ENCODE measurements at regions not wholly inside any gene's neighbourhood (a gene's known extent, or its start where the extent isn't known, plus 50 kb on each side); places are given as distances from the start of the nearest gene placed in this dataset.

DNA sequence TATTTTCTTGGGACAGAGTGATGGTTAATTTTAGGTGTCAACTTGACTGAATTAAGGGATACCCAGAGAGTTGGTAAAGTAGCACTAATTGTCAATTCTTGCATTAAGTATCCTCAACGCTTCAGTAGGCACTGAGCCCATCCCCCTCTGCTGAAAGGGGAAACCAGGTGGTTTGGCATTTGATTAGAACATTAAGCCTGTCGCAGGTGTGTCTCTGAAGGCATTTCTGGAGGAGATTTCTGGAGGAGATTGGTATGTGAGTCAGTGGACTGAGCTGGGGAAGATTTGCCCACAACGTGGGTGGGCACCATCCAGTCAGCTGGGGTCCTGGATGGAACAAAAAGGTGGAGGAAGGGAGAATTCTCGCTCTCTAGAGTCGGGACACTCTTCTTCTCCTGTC, 119.8 kb downstream of the RFX6 start:
- TF ChIP-seq, protein P1, sequence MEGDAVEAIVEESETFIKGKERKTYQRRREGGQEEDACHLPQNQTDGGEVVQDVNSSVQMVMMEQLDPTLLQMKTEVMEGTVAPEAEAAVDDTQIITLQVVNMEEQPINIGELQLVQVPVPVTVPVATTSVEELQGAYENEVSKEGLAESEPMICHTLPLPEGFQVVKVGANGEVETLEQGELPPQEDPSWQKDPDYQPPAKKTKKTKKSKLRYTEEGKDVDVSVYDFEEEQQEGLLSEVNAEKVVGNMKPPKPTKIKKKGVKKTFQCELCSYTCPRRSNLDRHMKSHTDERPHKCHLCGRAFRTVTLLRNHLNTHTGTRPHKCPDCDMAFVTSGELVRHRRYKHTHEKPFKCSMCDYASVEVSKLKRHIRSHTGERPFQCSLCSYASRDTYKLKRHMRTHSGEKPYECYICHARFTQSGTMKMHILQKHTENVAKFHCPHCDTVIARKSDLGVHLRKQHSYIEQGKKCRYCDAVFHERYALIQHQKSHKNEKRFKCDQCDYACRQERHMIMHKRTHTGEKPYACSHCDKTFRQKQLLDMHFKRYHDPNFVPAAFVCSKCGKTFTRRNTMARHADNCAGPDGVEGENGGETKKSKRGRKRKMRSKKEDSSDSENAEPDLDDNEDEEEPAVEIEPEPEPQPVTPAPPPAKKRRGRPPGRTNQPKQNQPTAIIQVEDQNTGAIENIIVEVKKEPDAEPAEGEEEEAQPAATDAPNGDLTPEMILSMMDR (IDR thresholded peaks at IDR 0.05; ENCODE audit: low read length), result no peak
- TF ChIP-seq EZH2 (IDR thresholded peaks at IDR 0.05; ENCODE audit: borderline replicate concordance, low read length), result no peak
